ENCODE measurements at regions not wholly inside any gene's neighbourhood (a gene's known extent, or its start where the extent isn't known, plus 50 kb on each side); places are given as distances from the start of the nearest gene placed in this dataset.

DNA sequence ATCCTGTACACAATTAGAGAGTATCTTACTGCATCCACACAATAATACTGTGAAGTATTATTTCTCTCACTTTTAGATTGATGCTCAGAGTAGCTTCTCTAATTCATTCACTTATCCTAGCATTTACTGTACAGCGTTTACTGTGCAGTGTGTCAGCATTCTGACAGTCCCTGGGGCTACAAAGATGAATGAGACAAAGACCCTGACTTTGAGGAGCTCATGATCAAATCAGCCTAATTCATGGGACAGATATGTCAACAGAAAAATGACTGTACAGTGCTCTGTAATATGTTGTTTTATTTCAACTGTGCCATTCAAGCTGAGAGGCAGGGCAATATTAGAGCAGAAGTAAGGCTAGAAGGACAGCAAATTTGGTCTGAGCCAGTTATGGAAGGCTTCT lies 152.5 kb downstream of the ZNF648 start:
- no peak for TF ChIP-seq CTCF (IDR thresholded peaks at IDR 0.05; ENCODE audit: borderline replicate concordance, extremely low read depth, insufficient read depth)
- no peaks in the 10 kb centered on the region for H3K9me3 ChIP-seq (ENCODE audit: control insufficient read depth in 2 of 3, insufficient read depth in 1 of 3, low read length in 3 of 3)
- intact Hi-C loops (cut with DNase I): no loop called here
- H3K27me3 ChIP-seq (ENCODE audit: control insufficient read depth, insufficient read depth, low read length): no peaks in the 10 kb centered on the region
- FAIRE-seq: no peak
- no peak for DNase-seq
- H3K9ac ChIP-seq (ENCODE audit: low read length in 3 of 3): no peak overlapping the region
- no peaks in the 10 kb centered on the region for H3K36me3 ChIP-seq (ENCODE audit: control insufficient read depth in 2 of 3, insufficient read depth in 3 of 3, low read length in 3 of 3)
- H3K4me3 ChIP-seq (ENCODE audit: low read length in 3 of 3): no peak overlapping the region
- H3K27ac ChIP-seq (ENCODE audit: low read depth in 2 of 2, low read length in 2 of 2): no peak overlapping the region
- H3K4me1 ChIP-seq (ENCODE audit: control insufficient read depth in 2 of 3, insufficient read depth in 2 of 3, low read depth in 1 of 3, low read length in 3 of 3): no peaks in the 10 kb centered on the region

DNA sequence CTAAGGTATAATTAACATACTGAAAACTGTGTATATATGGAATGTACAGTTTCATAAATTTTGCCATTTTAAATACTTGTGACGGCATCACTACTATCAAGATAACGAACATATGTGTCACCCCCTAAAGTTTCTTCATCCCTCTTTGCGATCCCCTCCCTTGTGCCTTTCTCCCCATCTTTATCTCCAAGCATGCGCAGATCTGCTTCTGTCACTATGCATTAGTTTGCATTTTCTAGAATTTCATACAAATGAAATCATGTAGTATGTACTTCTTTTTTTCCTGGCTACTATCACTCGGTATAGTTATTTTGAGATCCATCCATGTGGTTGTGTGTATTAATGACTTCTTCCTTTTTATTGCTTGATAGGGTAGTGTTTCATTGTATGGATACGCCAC lies 154.9 kb downstream of the ZNF648 start:
- H3K9me3 ChIP-seq (ENCODE audit: control insufficient read depth in 2 of 3, insufficient read depth in 1 of 3, low read length in 3 of 3): no peaks in the 10 kb centered on the region
- TF ChIP-seq CTCF (IDR thresholded peaks at IDR 0.05; ENCODE audit: borderline replicate concordance, extremely low read depth, insufficient read depth): no peak
- no peak overlapping the region for H3K9ac ChIP-seq (ENCODE audit: low read length in 3 of 3)
- no peak overlapping the region for H3K27ac ChIP-seq (ENCODE audit: low read depth in 2 of 2, low read length in 2 of 2)
- intact Hi-C loops (cut with DNase I): no loop called here
- H3K27me3 ChIP-seq (ENCODE audit: control insufficient read depth, insufficient read depth, low read length): no peaks in the 10 kb centered on the region
- no peak overlapping the region for H3K4me3 ChIP-seq (ENCODE audit: low read length in 3 of 3)
- no peaks in the 10 kb centered on the region for H3K4me1 ChIP-seq (ENCODE audit: control insufficient read depth in 2 of 3, insufficient read depth in 2 of 3, low read depth in 1 of 3, low read length in 3 of 3)
- FAIRE-seq: no peak
- no peaks in the 10 kb centered on the region for H3K36me3 ChIP-seq (ENCODE audit: control insufficient read depth in 2 of 3, insufficient read depth in 3 of 3, low read length in 3 of 3)
- DNase-seq: no peak

GRCh38 chr1:181905944-181906597 lies 155.4 kb downstream of the ZNF648 start:
- Histone ChIP-seq H3K36me3 (ENCODE audit: control insufficient read depth in 2 of 3, insufficient read depth in 3 of 3, low read length in 3 of 3) (no peaks in the 10 kb centered on the region), H3K4me3 (ENCODE audit: low read length in 3 of 3) (no peak overlapping the region), H3K9ac (ENCODE audit: low read length in 3 of 3) (no peak overlapping the region), H3K9me3 (ENCODE audit: control insufficient read depth in 2 of 3, insufficient read depth in 1 of 3, low read length in 3 of 3) (no peaks in the 10 kb centered on the region), H3K27ac (ENCODE audit: low read depth in 2 of 2, low read length in 2 of 2) (no peak overlapping the region), H3K4me1 (ENCODE audit: control insufficient read depth in 2 of 3, insufficient read depth in 2 of 3, low read depth in 1 of 3, low read length in 3 of 3) (no peaks in the 10 kb centered on the region), H3K27me3 (ENCODE audit: control insufficient read depth, insufficient read depth, low read length) (no peaks in the 10 kb centered on the region)
- FAIRE-seq: no peak
- no peak for TF ChIP-seq CTCF (IDR thresholded peaks at IDR 0.05; ENCODE audit: borderline replicate concordance, extremely low read depth, insufficient read depth)
- intact Hi-C loops (cut with DNase I): no loop called here
- DNase-seq: no peak

GRCh38 chr1:181898773-181899172 lies 162.7 kb downstream of the ZNF648 start:
- no peak for FAIRE-seq
- intact Hi-C loops (cut with DNase I): no loop called here

More at GRCh38 chr1:181898773-181899172, 162.7 kb downstream of the ZNF648 start:
- Histone ChIP-seq H3K9me3 (ENCODE audit: control insufficient read depth in 2 of 3, insufficient read depth in 1 of 3, low read length in 3 of 3) (peaks cover 0 to 7% (median 0%) of the 10 kb centered on the region in 3 donors), H3K36me3 (ENCODE audit: control insufficient read depth in 2 of 3, insufficient read depth in 3 of 3, low read length in 3 of 3) (no peaks in the 10 kb centered on the region), H3K4me3 (ENCODE audit: low read length in 3 of 3) (no peak overlapping the region), H3K4me1 (ENCODE audit: control insufficient read depth in 2 of 3, insufficient read depth in 2 of 3, low read depth in 1 of 3, low read length in 3 of 3) (no peaks in the 10 kb centered on the region), H3K9ac (ENCODE audit: low read length in 3 of 3) (no peak overlapping the region), H3K27me3 (ENCODE audit: control insufficient read depth, insufficient read depth, low read length) (no peaks in the 10 kb centered on the region), H3K27ac (ENCODE audit: low read depth in 2 of 2, low read length in 2 of 2) (no peak overlapping the region)
- TF ChIP-seq CTCF (IDR thresholded peaks at IDR 0.05; ENCODE audit: borderline replicate concordance, extremely low read depth, insufficient read depth): no peak
- no peak for DNase-seq

Measured in kidney (tissue), 13 donors.